ENCODE measurements at regions not wholly inside any gene's neighbourhood (a gene's known extent, or its start where the extent isn't known, plus 50 kb on each side); places are given as distances from the start of the nearest gene placed in this dataset.
"Not testable (repeated sequence)": the region's sequence is repeated elsewhere in the genome, so short reads cannot be mapped to it uniquely, and the experiment has no call there.

DNA sequence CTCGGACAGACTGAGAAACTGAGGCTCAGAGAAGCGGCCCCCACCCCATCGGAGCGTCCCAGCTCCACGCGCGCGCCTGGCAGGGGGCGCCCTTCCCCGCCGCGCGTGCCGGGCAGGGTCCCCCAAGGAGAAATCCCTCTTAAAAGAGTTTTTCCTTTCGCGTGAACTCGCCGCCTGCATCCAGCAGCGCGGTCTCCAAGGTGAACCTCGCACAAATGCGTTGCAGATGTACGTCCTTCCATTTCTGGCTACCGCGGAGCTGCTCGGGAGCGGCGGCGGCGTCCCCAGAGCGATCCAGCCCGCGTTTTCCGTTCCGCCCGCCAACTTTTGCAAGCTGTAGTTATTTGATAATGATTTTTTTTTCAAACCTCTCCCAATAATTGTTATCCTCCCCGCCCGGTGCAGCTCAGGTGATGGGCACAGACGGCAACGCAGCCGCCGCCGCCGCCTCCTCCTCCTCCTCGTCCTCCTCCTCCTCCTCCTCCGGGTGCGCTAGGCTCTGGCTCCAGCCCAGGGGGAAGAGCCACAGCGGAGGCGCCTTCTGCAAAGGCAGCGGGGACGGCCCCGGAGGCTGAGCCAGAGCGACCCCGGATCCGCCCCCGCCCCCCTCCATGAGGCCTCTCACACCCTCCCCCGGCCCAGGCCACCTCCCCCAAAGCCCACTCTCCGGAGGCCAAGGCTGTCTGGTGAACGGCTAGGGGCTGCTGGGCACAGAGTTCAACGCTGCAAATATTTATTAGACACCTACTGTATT is 74.0 kb upstream of the CUX1 start:
- peak; percentile 49 for DNase-seq (ENCODE audit: low spot score)

DNA sequence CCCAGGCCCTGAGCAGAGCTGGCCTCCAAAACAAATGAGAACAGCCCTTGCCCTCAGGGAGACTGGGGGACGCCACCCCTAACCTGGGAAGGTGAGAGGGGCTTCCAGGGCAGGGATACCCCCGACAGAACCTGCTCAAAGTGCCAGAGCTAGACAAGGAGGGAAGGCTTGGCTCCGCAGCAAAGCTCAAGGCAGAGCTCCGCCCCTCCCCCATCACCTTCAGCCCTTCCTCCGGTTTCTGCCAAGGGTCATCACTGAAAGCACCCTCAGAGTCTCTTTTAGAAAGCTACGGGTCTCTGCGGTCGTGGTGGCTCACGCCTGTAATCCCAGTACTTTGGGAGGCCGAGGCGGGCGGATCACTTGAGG is 73.4 kb upstream of the CUX1 start:
- DNase-seq (ENCODE audit: low spot score), result no peak

DNA sequence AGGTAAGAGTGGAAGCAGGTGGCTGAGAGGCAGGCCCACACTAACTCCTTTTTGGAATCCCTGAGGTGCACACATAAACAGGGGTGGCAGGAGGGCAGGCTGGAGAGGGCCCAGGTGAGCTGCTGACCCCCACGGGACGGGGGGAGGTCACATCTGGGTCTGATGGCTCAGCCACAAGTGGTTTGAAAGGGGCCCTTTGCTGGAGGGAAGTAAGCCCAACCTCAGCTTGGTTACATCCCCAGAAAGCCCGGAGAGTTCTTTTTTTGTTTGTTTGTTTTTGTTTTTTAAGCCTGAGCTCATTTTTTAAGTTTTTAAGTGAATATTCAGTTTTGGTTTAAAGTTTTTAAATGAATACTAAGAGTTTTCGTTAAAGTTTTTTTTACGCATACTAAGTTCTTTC is 72.8 kb upstream of the CUX1 start:
- DNase-seq (ENCODE audit: low spot score), result no peak

DNA sequence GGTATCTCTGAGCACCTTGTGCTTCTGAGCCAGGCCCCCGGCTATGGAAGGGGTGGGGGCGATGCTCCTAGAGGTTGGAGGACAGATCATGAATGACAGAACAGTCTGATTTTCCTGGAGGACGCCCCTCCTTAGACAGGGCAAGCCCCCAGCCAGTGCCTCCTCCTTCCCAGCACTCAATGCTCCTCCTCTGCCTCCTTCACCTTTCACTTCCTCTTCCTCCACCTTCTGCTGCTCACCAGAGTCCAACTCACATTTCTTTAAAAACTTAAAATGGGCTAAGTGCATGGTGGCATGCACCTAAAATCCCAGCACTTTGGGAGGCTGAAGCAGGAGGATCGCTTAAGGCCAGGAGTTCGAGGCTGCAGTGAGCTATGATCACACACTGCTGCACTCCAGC is 71.1 kb upstream of the CUX1 start:
- DNase-seq (ENCODE audit: low spot score), result no peak

DNA sequence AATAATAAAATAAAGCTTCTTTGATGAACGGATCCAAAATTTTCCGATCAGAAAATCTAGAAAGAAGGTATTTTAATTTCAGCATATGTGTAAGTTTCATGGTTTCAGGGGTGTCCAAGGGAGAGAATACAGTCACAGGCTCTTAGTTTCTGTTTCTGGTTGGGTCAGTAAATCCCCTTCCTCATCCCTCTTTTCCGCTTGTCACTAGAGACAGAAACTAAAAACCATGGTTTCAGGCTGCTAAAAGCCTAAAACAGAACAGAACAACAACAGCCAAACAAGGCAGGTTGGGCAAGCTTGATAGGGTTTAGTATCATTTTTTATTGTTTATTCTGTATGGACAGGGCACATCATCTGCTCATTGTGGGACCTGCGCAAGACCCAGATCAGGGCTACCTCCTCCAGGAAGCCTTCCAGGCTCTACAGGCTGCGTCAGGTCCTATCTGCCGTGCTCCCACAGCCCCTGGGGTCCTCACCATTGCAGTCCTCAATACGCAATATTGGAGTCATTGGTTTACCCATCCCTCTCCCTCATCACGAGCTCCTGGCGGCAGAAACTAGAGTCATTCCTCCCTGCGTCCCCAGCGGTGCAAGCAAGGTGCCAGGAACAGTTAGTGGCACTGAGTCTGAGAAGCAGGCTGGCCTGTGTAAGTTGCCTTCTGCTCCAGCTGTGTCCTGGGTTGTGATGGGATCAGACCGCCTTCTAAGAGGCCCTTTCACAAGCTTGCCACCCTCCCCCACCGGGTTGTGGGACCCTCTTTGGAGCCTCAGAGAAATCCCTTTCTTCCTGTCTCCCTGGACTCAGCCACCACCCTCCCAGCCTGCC is 70.2 kb upstream of the CUX1 start:
- DNase-seq (ENCODE audit: low spot score), result no peak

DNA sequence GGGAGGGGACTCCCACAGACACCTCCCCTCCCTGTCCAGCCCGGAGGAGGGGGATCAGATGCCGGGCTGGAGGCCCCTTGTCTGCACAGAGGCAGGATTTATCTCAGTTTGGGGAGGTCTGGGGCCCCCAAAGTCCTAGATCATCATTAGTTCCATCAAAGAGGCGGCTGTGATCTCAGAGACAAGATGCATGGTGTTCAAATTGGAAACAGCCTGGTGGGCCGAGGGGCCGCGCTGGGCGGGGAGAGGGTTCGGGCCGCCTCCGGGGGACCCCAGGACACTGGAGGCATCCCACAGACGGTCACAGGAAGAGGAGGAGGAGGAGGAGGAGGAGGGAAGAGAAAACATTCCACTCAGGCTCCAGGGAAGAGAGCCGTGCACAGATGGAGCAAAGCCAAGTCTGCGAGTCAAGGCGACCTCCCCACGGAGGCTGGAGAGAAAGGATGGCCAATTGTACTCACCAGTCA is 69.5 kb upstream of the CUX1 start:
- DNase-seq (ENCODE audit: low spot score), result no peak

DNA sequence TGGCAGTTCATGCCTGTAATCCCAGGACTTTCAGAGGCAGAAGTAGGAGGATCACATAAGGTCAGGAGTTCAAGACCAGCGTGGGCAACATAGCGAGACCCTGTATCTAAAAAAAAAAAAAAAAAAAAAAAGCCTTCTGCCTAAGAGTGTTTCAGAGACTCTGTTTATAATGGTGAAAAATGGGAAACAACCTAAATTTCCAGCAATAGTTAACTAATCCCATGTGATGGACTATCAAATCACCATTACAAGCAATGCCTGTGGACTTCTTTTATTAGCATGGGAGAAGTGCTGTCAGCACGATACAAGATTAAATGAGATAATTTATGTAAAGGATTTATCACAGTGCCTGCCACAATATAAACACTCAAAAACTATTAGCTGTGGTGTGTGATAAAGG is 67.5 kb upstream of the CUX1 start:
- no peak for DNase-seq (ENCODE audit: low spot score)

DNA sequence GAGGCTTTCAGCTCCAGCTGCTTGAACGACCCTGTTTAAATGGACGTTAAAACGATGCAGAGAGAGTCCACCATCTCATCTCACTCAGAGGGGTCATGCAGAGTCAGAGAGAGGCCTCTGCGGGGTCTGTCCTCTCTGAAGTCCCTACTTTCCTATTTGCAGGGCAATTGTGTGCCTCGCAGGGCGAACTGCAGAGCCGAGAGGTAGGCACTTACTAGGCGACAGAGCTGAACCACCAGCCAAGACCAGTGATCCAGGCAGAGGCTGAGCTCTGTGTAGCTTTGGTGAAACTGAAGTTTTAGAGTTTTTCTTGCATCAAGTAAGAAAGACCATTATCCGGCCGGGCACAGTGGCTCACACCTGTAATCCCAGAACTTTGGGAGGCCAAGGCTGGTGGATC is 64.1 kb upstream of the CUX1 start:
- DNase-seq (ENCODE audit: low spot score), result no peak

DNA sequence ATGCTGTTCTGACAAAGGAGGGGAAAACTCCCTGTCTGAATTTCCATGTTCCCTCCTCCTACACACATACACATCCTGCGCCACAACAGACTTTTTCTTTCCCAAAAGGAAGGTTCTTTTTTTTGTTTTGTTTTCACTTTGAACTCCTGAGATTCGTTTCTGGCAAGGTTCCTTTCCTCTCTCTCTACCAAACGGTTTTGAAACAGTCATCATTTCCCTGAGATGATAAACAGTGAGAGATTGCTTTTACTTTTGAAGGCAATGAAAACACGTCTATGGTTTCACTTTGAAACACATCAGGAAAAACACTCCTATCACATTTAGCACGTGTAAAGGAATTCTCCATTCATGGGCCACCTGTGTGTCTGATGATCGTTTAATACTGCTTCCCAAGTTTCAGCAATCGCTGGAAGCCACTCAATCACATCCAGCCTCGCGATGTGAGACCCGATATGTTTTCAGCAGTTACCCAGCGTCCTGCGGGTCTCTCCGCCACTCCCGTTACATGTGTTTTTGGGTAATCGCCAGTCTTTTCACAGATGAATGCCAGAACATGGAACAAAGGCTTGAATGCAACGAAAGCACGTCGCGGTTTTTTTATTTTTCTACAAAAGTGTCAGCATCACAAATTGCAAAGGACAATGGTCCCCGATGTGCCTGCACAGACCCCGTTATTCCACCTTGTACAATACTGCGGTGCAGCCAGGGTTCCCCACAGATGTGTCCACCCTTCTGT is 62.8 kb upstream of the CUX1 start:
- peak; percentile 46 for DNase-seq (ENCODE audit: low spot score)

DNA sequence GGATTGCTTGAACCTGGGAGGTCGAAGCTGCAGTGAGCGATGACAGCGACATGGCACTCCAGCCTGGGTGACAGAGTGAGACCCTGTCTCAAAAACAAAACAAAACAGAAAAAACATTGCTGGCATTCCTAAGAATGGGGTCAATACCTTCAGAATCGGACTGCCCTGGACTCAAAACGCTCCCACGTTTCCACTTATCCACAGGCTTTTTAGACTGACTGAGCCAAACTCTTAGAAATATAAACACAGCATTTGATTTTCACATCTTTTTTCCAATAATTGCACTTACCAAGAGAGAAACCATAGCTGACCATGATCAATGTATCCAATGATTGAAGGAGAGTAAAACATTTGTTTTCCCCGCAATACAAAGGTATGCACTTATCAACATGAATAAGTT is 59.5 kb upstream of the CUX1 start:
- no peak for DNase-seq (ENCODE audit: low spot score)

DNA sequence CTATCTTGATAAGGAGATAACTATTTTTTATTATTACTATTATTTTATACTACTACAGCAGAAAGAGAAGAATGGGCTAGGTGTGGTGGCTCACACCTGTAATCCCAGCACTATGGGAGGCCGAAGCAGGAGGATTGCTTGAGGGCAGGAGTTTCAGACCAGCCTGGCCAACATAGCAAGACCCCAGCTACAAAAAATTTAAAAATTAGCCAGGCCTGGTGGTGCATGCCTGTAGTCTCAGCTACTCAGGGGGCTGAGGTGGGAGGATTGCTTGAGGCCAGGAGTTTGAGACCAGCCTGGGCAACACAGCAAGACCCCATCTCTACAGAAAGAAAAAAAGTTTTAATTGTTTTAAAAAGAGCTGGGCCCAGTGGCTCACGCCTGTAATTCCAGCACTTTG is 58.9 kb upstream of the CUX1 start:
- DNase-seq (ENCODE audit: low spot score), result not testable (repeated sequence)

DNA sequence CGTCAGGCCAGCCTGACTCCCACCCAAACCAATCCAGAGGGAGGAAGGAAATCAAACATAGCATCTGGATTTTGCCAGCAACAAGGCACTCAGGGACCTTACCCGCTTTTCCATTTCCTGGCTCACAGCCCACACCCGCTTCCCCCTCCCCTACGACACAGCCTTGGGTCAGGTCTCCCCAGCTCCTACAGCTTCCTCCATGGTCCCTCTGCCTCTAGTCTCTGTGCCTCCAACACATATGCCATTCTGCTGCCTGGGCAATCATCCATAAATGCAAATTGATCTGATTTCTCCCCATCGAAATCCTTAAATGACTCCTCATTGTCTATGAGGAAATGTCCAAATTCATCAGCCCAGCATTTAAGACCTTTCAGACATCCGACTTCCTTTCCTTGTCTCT is 53.2 kb upstream of the CUX1 start:
- no peak for DNase-seq (ENCODE audit: low spot score)

DNA sequence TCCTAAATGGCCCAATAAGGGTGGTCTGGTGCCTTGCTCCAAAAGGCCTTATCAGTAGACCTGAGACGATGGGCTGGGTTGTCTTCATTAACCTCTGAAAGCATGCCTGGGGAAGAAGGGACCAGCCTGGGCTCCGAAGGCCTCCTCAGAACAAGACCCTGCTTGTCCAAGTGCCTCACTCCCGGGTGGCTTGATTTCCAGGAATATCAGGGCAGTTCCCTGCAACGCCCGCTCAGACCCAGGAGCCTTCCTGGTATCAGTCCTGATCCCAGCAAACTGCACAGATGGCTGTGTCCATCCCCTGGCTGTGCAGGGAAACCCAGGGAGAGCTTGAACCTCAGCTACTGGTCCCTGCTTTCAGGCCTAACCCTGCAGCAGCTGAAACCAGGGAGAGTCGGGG is 49.9 kb upstream of the CUX1 start:
- no peak for DNase-seq (ENCODE audit: low spot score)

Data from activated CD4-positive, alpha-beta T cell treated with anti-CD3 and anti-CD28 coated beads, Interleukin-2, Interleukin-4, amounts not matched to agents 100 ng/mL and 50 ng/mL, durations not matched to agents 16 hours and 8 hours (primary cell).